Subcutaneous abdominal adipose tissue (tissue), 5 donors: ENCODE measurements at regions not wholly inside any gene's neighbourhood (a gene's known extent, or its start where the extent isn't known, plus 50 kb on each side); places are given as distances from the start of the nearest gene placed in this dataset.
"Not testable (repeated sequence)": the region's sequence is repeated elsewhere in the genome, so short reads cannot be mapped to it uniquely, and the experiment has no call there.

Source experiments
- H3K27ac ChIP-seq: one replicate; pipeline ENCODE4 v1.7.0; 2013; ENCODE audit warnings: low read depth, mild to moderate bottlenecking, inconsistent platforms, low read length, moderate library complexity
- H3K27me3 ChIP-seq, 5 donors: one replicate each; pipeline ENCODE4 v1.7.0; 2013; ENCODE audit warnings: low read length in 5 of 5, inconsistent platforms in 1 of 5; ENCODE audit not compliant: control insufficient read depth in 5 of 5, insufficient read depth in 4 of 5
- H3K36me3 ChIP-seq, 5 donors: one replicate each; pipeline ENCODE4 v1.7.0; 2013; ENCODE audit warnings: low read length in 5 of 5; ENCODE audit not compliant: control insufficient read depth in 5 of 5, insufficient read depth in 5 of 5
- H3K4me1 ChIP-seq, 5 donors: one replicate each; pipeline ENCODE4 v1.7.0; 2013; ENCODE audit warnings: low read length in 5 of 5, mild to moderate bottlenecking in 3 of 5, moderate library complexity in 1 of 5; ENCODE audit not compliant: control insufficient read depth in 5 of 5, insufficient read depth in 5 of 5
- H3K4me3 ChIP-seq, 5 donors: one replicate each; pipeline ENCODE4 v1.7.0; 2013; ENCODE audit warnings: low read length in 5 of 5, low read depth in 1 of 5
- H3K9ac ChIP-seq, 5 donors: one replicate each; pipeline ENCODE4 v1.7.0; 2013; ENCODE audit warnings: low read length in 5 of 5, mild to moderate bottlenecking in 4 of 5, moderate library complexity in 3 of 5
- H3K9me3 ChIP-seq, 5 donors: one replicate each; pipeline ENCODE4 v1.7.0; 2013; ENCODE audit warnings: low read length in 5 of 5; ENCODE audit not compliant: control insufficient read depth in 5 of 5
- donor health status: healthy.
- donor health status: healthy.
- donor health status: healthy.
- donor health status: healthy.
- donor health status: healthy.

DNA sequence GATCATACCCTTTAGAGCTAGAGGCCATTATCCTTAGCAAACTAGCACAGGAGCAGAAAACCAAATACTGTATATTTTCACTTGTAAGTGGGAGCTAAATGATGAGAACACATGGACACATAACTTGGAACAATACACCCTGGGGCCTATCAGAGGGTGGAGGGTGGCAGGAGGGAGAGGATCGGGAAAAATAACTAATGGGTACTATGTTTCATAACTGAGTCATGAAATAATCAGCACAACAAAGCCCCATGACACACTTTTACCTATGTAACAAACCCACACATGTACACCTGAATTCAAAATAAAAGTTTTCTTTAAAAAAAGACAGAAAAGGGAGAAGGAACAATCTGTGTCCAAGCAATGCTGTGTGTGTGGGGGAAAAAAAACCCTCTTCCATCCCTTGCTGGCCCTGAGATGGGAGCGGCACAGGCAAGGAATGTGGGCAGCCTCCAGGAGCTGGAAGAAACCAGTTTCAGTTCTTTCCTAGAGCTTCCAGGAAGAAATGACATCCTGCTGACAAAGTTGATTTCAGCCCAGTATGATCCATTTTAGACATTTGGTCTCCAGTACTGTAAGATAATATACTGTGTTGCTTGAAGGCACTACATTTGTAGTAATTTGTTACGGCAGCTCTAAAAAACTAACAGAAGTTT, 458.7 kb upstream of the CNTNAP5 start:
- Histone ChIP-seq H3K4me3 (no peak overlapping the region), H3K27ac (no peak overlapping the region), H3K27me3 (no peaks in the 10 kb centered on the region), H3K36me3 (no peaks in the 10 kb centered on the region), H3K9me3 (peaks cover 0 to 2% (median 0%) of the 10 kb centered on the region in 5 donors), H3K9ac (no peak overlapping the region), H3K4me1 (no peaks in the 10 kb centered on the region)

DNA sequence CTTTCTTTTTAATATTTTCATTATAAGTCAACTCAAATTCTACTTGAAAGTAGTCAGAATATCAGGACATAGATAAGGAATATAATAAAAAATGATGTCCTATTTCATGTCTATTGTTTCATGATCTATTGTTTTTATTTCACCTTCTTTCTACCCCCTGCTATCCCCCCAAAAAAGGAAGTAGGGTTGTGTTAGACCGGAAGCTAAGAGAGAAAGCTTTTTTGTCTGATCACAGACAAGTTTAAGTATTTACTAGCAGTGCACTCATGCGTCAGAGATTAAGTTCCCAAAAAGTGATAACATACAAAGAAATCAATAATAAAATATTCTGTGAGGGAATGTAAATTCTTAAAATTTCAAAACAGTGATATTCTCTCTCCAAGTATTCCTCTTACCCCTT, 447.1 kb upstream of the CNTNAP5 start:
- H3K27ac ChIP-seq: no peak overlapping the region
- H3K27me3 ChIP-seq: no peaks in the 10 kb centered on the region
- H3K4me3 ChIP-seq: no peak overlapping the region
- no peaks in the 10 kb centered on the region for H3K36me3 ChIP-seq
- no peaks in the 10 kb centered on the region for H3K4me1 ChIP-seq
- no peak overlapping the region for H3K9ac ChIP-seq
- H3K9me3 ChIP-seq: no peaks in the 10 kb centered on the region

DNA sequence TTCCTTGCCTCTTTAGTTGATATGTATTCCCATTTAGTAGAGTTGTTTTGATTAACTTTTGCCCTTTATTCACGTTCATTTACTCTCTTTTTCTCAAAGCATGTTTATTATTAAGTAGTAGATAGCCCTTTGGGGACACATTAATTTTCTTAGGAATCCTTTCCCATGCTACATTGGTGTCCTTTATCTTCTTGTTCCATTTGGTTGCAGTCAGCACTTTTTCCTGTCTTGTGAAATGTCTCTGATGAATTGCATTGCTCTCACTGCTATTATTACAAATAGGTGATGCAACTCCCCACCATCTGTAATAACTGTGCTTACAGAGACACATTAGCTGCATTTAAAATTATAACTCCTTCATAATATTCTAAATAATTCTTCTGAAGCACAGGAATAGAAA, 428.5 kb upstream of the CNTNAP5 start:
- H3K9me3 ChIP-seq: no peaks in the 10 kb centered on the region
- H3K4me3 ChIP-seq: no peak overlapping the region
- H3K36me3 ChIP-seq: no peaks in the 10 kb centered on the region
- H3K4me1 ChIP-seq: peaks cover 0 to 16% (median 0%) of the 10 kb centered on the region in 5 donors
- no peak overlapping the region for H3K9ac ChIP-seq
- H3K27ac ChIP-seq: no peak overlapping the region
- H3K27me3 ChIP-seq: no peaks in the 10 kb centered on the region

DNA sequence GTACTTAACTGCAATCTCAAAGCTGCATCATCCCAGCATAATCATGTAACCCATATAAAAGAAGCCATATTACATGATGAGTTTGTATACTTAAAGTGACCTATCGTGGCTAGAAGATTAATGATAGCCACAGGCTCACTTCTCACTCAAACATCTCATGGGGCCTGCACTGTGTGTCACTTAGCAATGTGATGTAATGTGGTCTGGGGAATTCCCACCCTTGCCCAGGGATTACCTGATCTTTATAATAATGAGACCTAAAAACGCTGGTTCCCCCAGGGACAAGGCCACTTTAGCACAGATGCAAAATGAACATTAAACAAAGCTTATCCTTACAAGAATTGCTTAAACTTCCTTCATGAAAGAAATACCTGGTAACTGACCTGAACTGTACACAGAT, 427.1 kb upstream of the CNTNAP5 start:
- H3K9me3 ChIP-seq: no peaks in the 10 kb centered on the region
- no peak overlapping the region for H3K4me3 ChIP-seq
- no peak overlapping the region for H3K27ac ChIP-seq
- no peaks in the 10 kb centered on the region for H3K36me3 ChIP-seq
- H3K4me1 ChIP-seq: peaks cover 0 to 16% (median 0%) of the 10 kb centered on the region in 5 donors
- no peak overlapping the region for H3K9ac ChIP-seq
- no peaks in the 10 kb centered on the region for H3K27me3 ChIP-seq

DNA sequence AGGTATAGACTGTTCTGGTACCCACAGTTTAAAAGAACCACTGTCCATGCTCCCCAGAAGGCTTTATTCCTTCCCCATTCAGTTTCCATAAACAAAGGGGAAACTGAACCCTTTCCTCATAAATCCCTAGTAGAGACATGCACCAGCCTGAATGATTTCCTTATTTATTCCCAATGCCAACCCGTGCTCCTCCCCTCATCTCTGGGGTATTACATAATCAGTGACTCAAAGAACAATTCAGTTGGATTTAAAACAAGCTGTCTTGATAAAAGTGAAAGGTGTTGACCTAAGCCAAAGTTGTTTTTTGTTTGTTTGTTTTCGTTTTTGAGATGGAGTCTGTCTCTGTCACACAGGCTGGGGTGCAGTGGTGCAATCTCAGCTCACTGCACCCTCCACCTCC, 418.5 kb upstream of the CNTNAP5 start:
- Histone ChIP-seq H3K4me3 (no peak overlapping the region), H3K36me3 (no peaks in the 10 kb centered on the region), H3K9ac (no peak overlapping the region), H3K4me1 (peaks cover 0 to 9% (median 0%) of the 10 kb centered on the region in 5 donors), H3K27me3 (no peaks in the 10 kb centered on the region), H3K9me3 (peaks cover 0 to 2% (median under 1%) of the 10 kb centered on the region in 5 donors), H3K27ac (no peak overlapping the region)

DNA sequence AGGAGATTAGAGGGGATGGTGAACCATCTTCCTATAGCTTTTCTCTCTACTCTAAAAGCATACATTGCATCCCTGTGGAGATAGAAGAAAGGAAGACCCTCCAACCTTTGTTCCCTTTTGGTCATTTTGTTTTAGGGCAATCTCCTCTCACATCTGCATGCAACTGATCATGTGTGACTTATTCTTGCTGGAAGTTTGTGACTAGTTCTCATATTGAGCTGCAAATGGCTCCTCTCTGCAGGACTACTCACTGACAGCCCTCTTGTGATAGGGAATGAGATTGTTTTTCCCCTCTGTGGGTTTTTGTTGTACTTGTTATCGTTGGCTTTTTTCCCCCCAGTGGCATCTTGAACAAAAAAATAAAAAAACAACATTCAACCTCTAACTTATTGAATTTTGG, 416.0 kb upstream of the CNTNAP5 start:
- Histone ChIP-seq H3K9ac (no peak overlapping the region), H3K27me3 (no peaks in the 10 kb centered on the region), H3K4me1 (peaks cover 0 to 9% (median 0%) of the 10 kb centered on the region in 5 donors), H3K27ac (no peak overlapping the region), H3K36me3 (no peaks in the 10 kb centered on the region), H3K9me3 (peaks cover 0 to 10% (median 7%) of the 10 kb centered on the region in 5 donors), H3K4me3 (no peak overlapping the region)

DNA sequence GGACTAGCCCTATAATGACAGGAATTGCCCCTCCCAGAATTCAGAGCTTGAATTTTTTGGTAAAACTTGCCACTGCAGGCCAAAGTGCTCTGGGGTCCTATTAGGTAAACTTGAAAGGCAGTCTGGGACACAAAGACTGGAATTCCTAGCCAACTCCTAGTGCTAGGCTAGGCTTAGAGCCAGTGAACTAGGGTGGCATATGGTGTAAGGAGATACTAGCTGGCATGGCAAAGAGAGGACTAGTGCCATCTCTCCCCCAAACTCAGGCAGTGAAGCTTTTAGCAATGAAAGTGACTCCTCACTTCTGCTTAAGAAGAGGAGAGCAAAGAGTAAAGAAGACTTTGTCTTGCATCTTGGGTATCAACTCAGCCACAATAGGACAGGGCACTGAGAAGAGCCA, 410.5 kb upstream of the CNTNAP5 start:
- Histone ChIP-seq H3K27ac (no peak overlapping the region), H3K4me3 (no peak overlapping the region), H3K4me1 (no peaks in the 10 kb centered on the region), H3K9me3 (peaks cover 0 to 21% (median 9%) of the 10 kb centered on the region in 5 donors), H3K36me3 (no peaks in the 10 kb centered on the region), H3K27me3 (no peaks in the 10 kb centered on the region), H3K9ac (no peak overlapping the region)

DNA sequence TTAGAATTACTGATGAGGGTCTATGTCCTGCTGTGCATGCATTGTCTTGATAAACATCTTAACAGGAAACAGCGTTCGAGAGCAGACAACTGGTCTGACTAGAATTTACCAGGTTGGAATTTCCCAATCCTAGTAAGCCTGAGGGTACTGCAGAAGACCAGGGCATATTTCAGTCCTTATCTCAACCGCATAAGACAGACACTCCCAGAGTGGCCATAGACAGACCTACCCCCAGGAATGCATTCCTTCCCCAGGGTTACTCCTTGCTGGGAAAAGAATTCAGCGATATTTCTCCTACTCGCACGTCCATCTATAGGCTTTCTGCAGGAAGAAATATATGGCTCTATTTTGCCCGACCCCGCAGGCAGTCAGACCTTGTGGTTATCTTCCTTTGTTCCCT, 406.4 kb upstream of the CNTNAP5 start:
- not testable (repeated sequence) for H3K36me3 ChIP-seq, H3K4me1 ChIP-seq, H3K9ac ChIP-seq, H3K27ac ChIP-seq, H3K27me3 ChIP-seq, H3K4me3 ChIP-seq
- peaks cover 0 to 16% (median 5%) of the 10 kb centered on the region in 5 donors for H3K9me3 ChIP-seq

DNA sequence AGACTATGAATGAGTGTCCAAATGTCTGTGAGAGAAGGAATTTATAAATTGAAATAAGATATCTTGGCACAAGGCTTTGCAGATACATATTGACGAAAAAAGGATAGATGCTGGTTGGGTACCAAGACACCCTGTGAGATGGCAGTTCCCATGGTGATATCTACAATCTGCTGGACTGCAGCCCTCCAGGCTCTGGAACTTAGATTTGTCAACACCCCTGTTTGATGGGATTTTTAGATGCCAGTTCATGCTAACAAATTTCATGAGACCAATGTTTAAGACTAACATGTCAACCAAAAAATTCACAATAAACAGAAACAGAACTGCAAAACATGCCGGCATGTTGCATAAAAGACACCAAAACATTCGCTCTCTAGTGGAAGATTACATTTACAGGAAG, 400.3 kb upstream of the CNTNAP5 start:
- no peaks in the 10 kb centered on the region for H3K4me1 ChIP-seq
- no peak overlapping the region for H3K4me3 ChIP-seq
- peaks cover 0 to 5% (median 0%) of the 10 kb centered on the region in 5 donors for H3K9me3 ChIP-seq
- no peaks in the 10 kb centered on the region for H3K36me3 ChIP-seq
- H3K27me3 ChIP-seq: no peaks in the 10 kb centered on the region
- H3K9ac ChIP-seq: no peak overlapping the region
- H3K27ac ChIP-seq: no peak overlapping the region

DNA sequence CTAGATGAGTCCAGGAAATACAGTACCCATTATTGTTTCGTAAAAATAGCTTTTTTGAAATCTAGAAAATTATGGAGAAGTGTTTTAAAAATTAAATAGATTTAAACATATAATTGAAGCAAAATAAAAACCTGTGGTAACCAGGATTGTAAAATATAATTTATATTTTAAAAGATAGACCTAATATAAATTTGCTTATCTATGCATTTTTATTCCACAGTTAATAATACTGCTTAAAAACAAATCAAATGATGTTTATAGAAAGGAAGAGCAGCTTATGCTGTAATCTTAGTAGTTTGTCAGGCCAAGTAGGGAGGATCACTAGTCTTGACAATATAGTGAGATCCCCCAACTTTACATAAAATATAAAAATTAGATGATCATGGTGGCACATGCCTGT, 388.9 kb upstream of the CNTNAP5 start:
- H3K9ac ChIP-seq: no peak overlapping the region
- no peaks in the 10 kb centered on the region for H3K9me3 ChIP-seq
- no peak overlapping the region for H3K4me3 ChIP-seq
- no peaks in the 10 kb centered on the region for H3K4me1 ChIP-seq
- H3K27me3 ChIP-seq: no peaks in the 10 kb centered on the region
- H3K27ac ChIP-seq: no peak overlapping the region
- no peaks in the 10 kb centered on the region for H3K36me3 ChIP-seq
